ENCODE measurements at regions not wholly inside any gene's neighbourhood (a gene's known extent, or its start where the extent isn't known, plus 50 kb on each side); places are given as distances from the start of the nearest gene placed in this dataset.

DNA sequence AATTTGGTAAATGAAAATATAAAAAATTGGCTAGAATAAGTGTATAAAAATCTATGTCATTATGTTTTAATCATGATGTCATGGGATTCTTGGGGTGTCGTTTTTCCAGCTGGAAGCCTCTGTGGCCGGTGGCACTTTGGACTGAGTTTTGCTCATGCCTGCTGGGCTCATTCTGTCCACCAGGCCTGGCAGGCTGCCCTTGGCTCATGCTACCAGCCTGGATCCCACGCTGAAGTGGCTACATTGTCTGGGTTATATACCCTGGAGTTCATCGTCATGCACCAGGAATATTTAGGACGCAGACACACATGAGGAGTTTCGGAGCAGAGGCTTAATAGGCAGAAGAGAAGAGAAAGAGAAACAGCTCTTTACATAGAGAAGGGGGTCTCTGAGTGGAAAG is 1913.7 kb upstream of the WWC1 start:
- DNase-seq (ENCODE audit: low read depth), result no peak

- no peak for DNase-seq (ENCODE audit: low read depth)
Measured at GRCh38 chr5:166379517-166379916, 1911.9 kb upstream of the WWC1 start.

DNA sequence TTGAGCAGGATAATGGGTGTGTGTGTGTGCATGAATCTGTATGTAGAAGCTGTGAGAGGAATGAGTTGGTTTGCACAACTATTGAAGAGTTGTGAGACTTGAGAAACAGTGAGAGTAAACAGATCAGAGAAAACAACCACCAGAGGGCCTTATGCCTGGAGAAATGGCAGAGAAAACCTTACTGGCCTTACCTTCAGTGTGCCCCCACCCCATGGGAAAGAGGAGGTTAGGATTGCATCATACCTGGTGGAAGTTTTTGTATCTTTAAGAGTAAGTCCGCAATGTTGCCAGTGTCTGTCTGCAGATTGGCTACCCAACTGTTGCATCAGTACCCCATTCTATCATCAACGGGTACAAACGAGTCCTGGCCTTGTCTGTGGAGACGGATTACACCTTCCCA is 1909.4 kb upstream of the WWC1 start:
- no peak for DNase-seq (ENCODE audit: low read depth)

- DNase-seq (ENCODE audit: low read depth), result no peak
Measured at GRCh38 chr5:166398131-166398530, 1893.3 kb upstream of the WWC1 start.

DNA sequence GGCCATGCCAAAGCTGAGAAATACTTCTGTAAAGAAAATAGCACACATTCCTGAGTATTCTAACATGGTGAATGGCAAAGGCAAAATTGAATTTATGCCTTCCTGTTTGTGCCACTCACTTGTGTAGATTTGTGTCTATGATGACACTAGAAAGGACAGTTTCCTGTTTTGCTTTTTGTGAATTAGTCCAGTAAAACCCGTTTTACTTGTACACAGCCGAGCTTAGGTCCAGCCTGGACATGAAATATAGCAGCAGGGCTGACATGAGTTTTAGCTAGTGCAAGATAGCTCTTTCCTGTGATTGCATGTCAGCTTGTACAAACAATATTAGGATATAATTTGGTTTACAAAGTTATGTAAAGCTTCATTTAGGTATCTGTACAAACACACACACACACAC is 1891.7 kb upstream of the WWC1 start:
- DNase-seq (ENCODE audit: low read depth), result no peak

DNA sequence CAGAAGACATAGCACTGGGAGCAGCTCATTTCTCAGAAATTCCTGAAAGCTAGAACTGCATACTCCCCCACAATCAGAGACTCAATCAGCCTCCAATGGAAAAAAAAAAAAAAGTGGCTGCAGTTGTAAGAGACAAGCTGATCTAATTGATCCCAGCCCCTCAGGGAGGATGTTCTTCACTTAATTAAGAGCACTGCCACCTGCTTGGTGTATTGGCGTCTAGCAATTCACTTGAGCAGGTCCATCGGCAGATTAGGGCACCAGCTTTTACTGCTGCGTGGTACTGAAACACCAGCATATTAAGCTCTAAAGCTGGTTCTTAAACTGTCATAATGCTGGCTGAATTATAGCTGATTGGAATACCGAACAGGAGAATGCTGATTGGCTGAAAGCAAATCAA is 1890.1 kb upstream of the WWC1 start:
- DNase-seq (ENCODE audit: low read depth), result no peak

GRCh38 chr5:166412191-166412590 is 1879.3 kb upstream of the WWC1 start:
- DNase-seq (ENCODE audit: low read depth), result no peak

GRCh38 chr5:166427211-166427610 is 1864.2 kb upstream of the WWC1 start:
- no peak for DNase-seq (ENCODE audit: low read depth)

GRCh38 chr5:166428264-166428803 is 1863.1 kb upstream of the WWC1 start:
- DNase-seq (ENCODE audit: low read depth), result no peak

GRCh38 chr5:166430491-166431319 is 1860.7 kb upstream of the WWC1 start:
- peak; percentile 0 for DNase-seq (ENCODE audit: low read depth)

- DNase-seq (ENCODE audit: low read depth), result no peak
Measured at GRCh38 chr5:166431456-166431855, 1860.0 kb upstream of the WWC1 start.

GRCh38 chr5:166433679-166434078 is 1857.8 kb upstream of the WWC1 start:
- no peak for DNase-seq (ENCODE audit: low read depth)

DNA sequence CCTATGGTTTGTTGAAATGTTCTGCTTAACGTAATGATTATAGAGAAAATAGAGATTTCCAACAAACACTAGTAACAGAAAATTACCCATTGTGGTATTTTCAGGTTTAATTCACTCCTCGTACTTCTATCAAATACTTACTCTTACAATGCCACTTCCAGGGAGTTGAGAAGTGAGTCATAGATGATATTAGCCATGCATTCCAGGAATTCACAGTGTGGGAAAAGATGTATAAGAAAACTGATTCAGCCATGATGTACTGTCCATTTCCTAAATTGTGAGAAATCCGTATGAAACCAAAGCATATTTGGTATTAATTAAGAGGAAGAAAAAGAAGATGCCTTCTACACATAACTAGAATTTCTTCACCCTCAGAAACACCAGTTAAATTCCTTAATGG is 1854.6 kb upstream of the WWC1 start:
- peak; percentile 31 for DNase-seq (ENCODE audit: low read depth)

DNA sequence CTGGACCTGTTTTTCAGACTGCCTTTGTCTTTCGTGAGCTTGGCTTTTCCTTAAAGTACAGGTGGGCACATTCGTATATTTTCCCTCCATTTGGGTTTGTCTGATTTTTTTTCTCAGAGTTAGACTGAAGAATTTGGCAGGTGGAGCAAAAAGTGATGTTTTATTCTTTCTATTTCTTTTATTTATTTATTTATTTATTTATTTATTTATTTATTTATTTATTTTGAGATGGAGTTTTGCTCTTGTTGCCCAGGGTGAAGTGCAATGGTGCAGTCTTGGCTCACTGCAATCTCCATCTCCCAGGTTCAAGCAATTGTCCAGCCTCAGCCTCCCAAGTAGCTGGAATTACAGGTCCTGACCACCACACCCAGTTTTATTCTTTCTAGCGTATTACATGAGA is 1805.1 kb upstream of the WWC1 start:
- no peak for DNase-seq (ENCODE audit: low read depth)

- no peak for DNase-seq (ENCODE audit: low read depth)
Measured at GRCh38 chr5:166488560-166488959, 1802.9 kb upstream of the WWC1 start.

- DNase-seq (ENCODE audit: low read depth), result no peak
Measured at GRCh38 chr5:166493040-166493439, 1798.4 kb upstream of the WWC1 start.

- DNase-seq (ENCODE audit: low read depth), result no peak
Measured at GRCh38 chr5:166493612-166494011, 1797.8 kb upstream of the WWC1 start.

GRCh38 chr5:166497496-166498104 is 1793.8 kb upstream of the WWC1 start:
- DNase-seq (ENCODE audit: low read depth), result no peak

DNA sequence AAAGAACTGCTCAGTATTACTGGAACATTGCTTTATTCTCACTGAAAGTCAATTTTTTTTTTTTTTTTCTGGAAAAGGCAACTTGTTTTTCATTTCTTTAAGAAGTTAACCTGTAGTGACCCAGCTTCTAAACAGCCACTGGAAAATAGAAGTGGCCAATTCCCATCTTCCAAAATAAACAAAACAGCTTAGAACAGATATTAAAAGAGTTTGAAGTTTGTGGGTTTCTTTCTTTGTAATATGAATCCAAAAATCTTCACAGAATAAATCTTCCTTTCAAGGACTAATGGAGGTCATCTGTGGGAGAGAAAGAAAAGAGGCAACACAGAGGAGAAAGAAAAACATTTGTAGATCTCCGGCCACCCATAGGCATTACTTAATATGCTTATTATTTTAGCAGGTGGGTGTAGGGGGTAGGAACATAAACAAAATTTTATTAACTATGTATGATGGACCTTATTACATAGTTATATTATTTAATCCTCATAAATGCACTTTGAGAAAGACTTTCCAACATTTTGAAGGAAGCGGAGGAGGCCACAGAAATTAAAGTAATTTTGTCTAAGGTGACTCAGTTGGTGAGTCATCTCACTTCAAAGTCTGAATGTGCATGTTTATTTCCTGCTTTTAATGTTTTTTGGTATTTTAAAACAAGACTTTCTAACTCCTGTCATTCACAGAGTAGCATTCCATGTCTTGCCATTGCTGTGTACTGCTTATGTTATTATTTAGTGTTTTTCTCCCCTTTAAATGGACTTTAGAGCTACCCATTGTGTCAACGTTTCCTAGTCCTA is 1791.8 kb upstream of the WWC1 start:
- DNase-seq (ENCODE audit: low read depth), result peak; percentile 25

- DNase-seq (ENCODE audit: low read depth), result no peak
Measured at GRCh38 chr5:166503506-166503905, 1787.9 kb upstream of the WWC1 start.

GRCh38 chr5:166505067-166505466 is 1786.4 kb upstream of the WWC1 start:
- DNase-seq (ENCODE audit: low read depth), result no peak

- no peak for DNase-seq (ENCODE audit: low read depth)
Measured at GRCh38 chr5:166505544-166505943, 1785.9 kb upstream of the WWC1 start.
